Trophoblast cell (in vitro differentiated cells and primary cell): ENCODE measurements at regions not wholly inside any gene's neighbourhood (a gene's known extent, or its start where the extent isn't known, plus 50 kb on each side); places are given as distances from the start of the nearest gene placed in this dataset.

Source experiments
- DNase-seq, 2 donors: peaks; one replicate each; pipeline ENCODE4 v3.0.0-alpha.2; 2016
- H2AFZ ChIP-seq: 2 replicates; pipeline ENCODE4 v1.6.1; 2013; ENCODE audit warnings: low read length, moderate library complexity, mild to moderate bottlenecking; ENCODE audit not compliant: insufficient read depth, poor library complexity
- H2AK5ac ChIP-seq: 2 replicates; pipeline ENCODE4 v1.6.1; 2013; ENCODE audit warnings: mild to moderate bottlenecking, low read length
- H2BK120ac ChIP-seq: 2 replicates; pipeline ENCODE4 v1.6.1; 2013; ENCODE audit warnings: low read length, mild to moderate bottlenecking, moderate library complexity; ENCODE audit not compliant: insufficient read depth, poor library complexity
- H2BK12ac ChIP-seq: 2 replicates; pipeline ENCODE4 v1.6.1; 2013; ENCODE audit warnings: mild to moderate bottlenecking, low read length, moderate library complexity
- H2BK5ac ChIP-seq: 2 replicates; pipeline ENCODE4 v1.6.1; 2013; ENCODE audit warnings: low read length, low read depth, moderate library complexity, mild to moderate bottlenecking; ENCODE audit not compliant: poor library complexity
- H3K14ac ChIP-seq: 2 replicates; pipeline ENCODE4 v1.6.1; 2013; ENCODE audit warnings: mild to moderate bottlenecking, low read length
- H3K18ac ChIP-seq: 2 replicates; pipeline ENCODE4 v1.6.1; 2013; ENCODE audit warnings: mild to moderate bottlenecking, low read length
- H3K23ac ChIP-seq: 2 replicates; pipeline ENCODE4 v1.6.1; 2013; ENCODE audit warnings: low read length
- H3K27ac ChIP-seq: 2 replicates; pipeline ENCODE4 v1.5.1; 2013; ENCODE audit warnings: low read depth, mild to moderate bottlenecking, inconsistent platforms, low read length, moderate library complexity
- H3K27me3 ChIP-seq: 2 replicates; pipeline ENCODE4 v1.6.1; 2013; ENCODE audit warnings: inconsistent platforms, mild to moderate bottlenecking, low read length, moderate library complexity; ENCODE audit not compliant: insufficient read depth
- H3K36me3 ChIP-seq, 2 experiments: 1 replicate in 1 of 2; 2 replicates in 1 of 2; pipeline ENCODE4 v1.6.1; 2013; ENCODE audit warnings: low read length in 2 of 2, mild to moderate bottlenecking in 2 of 2, moderate library complexity in 1 of 2; ENCODE audit not compliant: insufficient read depth in 2 of 2, control insufficient read depth in 1 of 2
- H3K4ac ChIP-seq: 2 replicates; pipeline ENCODE4 v1.6.1; 2013; ENCODE audit warnings: low read depth, mild to moderate bottlenecking, low read length, moderate library complexity
- H3K4me1 ChIP-seq, 2 experiments: 1 replicate in 1 of 2; 2 replicates in 1 of 2; pipeline ENCODE4 v1.6.1; 2013; ENCODE audit warnings: low read length in 2 of 2, mild to moderate bottlenecking in 2 of 2, moderate library complexity in 1 of 2; ENCODE audit not compliant: insufficient read depth in 2 of 2, control insufficient read depth in 1 of 2
- H3K4me2 ChIP-seq: 2 replicates; pipeline ENCODE4 v1.6.1; 2013; ENCODE audit warnings: inconsistent platforms, mild to moderate bottlenecking, low read length, moderate library complexity
- H3K4me3 ChIP-seq: 2 replicates; pipeline ENCODE4 v1.5.1; 2013; ENCODE audit warnings: mild to moderate bottlenecking, low read depth, low read length, inconsistent platforms
- H3K79me1 ChIP-seq: one replicate; pipeline ENCODE4 v1.6.1; 2013; ENCODE audit warnings: low read length
- H3K79me2 ChIP-seq: 2 replicates; pipeline ENCODE4 v1.6.1; 2013; ENCODE audit warnings: low read length, mild to moderate bottlenecking; ENCODE audit not compliant: control insufficient read depth, insufficient read depth, poor library complexity
- H3K9ac ChIP-seq: 2 replicates; pipeline ENCODE4 v1.6.1; 2013; ENCODE audit warnings: mild to moderate bottlenecking, low read length
- H3K9me3 ChIP-seq: 2 replicates; pipeline ENCODE4 v1.6.1; 2013; ENCODE audit warnings: low read depth, mild to moderate bottlenecking, control low read depth, inconsistent platforms, low read length; ENCODE audit not compliant: insufficient read depth
- H4K12ac ChIP-seq: 2 replicates; pipeline ENCODE4 v1.6.1; 2013; ENCODE audit warnings: low read depth, mild to moderate bottlenecking, low read length, moderate library complexity
- H4K8ac ChIP-seq: 2 replicates; pipeline ENCODE4 v1.6.1; 2013; ENCODE audit warnings: low read depth, mild to moderate bottlenecking, low read length, moderate library complexity
- H4K91ac ChIP-seq: one replicate; pipeline ENCODE4 v1.6.1; 2013; ENCODE audit warnings: low read depth, mild to moderate bottlenecking, low read length, moderate library complexity
- WGBS: extraction: QIAGEN DNeasy Blood & Tissue Kit; methylation state at CpG from one replicate; pipeline ENCODE4 v1.1.7; 2013; ENCODE audit warnings: missing lambda C conversion rate; ENCODE audit not compliant: insufficient read length, insufficient coverage; ENCODE audit errors: extremely low coverage; 5-methylcytosine and 5-hydroxymethylcytosine counted together

DNA sequence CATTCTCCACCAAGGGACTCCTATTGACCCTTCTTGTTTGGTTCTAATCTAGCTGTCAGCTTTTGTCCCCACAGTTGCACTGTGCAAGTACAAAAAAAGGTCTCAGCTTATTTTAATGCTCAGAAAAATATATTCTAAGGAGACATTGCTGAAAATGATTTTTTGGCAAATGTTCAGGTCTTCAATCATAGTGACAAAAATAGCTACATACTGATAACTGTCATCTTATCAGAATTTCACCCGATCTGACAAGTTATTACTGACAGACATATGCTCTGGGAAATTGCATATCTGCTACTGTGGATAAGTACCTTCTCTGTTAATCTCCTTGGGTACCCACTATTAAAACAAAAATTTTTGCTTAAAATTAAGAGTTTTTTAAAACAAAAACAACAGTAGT lies 263.6 kb downstream of the FLRT2 start:
- Histone ChIP-seq H3K27ac (no peak overlapping the region), H3K36me3 (no peaks in the 10 kb centered on the region), H2BK12ac (no peak overlapping the region), H3K9ac (no peak overlapping the region), H3K4me2 (no peak overlapping the region), H3K9me3 (no peaks in the 10 kb centered on the region), H4K91ac (no peak overlapping the region), H2BK120ac (no peak overlapping the region), H3K23ac (no peak overlapping the region), H2AFZ (no peak overlapping the region), H3K4me1 (no peaks in the 10 kb centered on the region), H4K12ac (no peak overlapping the region), H3K18ac (no peak overlapping the region), H3K4me3 (no peak overlapping the region), H2BK5ac (no peak overlapping the region), H3K27me3 (no peaks in the 10 kb centered on the region), H4K8ac (no peak overlapping the region), H3K14ac (no peak overlapping the region), H2AK5ac (no peak overlapping the region), H3K79me2 (no peaks in the 10 kb centered on the region), H3K4ac (no peak overlapping the region), H3K79me1 (no peaks in the 10 kb centered on the region)
- no CpG with 5 or more reads among the region's 1 CpG for WGBS
- DNase-seq, result no peak

DNA sequence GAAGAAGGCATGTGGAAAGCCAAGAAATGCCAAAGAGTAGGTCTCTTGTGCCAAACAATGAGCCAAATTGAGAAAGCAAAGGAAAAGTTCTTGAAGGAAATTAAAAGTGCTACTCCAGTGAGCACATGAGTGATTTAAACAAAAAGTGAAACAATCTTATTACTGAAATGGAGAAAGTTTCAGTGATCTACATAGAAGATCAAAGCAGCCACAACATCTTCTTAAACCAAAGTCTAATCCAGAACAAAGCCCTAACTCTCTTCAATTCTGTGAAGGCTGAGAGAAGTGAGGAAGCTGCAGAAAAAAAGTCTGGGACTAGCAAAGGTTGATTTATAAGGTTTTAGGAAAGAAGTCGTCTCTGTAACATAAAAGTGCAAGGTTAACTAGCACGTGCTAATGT lies 259.6 kb downstream of the FLRT2 start:
- H4K91ac ChIP-seq, result no peak overlapping the region
- no peak overlapping the region for H3K23ac ChIP-seq
- no peaks in the 10 kb centered on the region for H3K36me3 ChIP-seq
- H2AFZ ChIP-seq, result no peak overlapping the region
- no peaks in the 10 kb centered on the region for H3K9me3 ChIP-seq
- H2BK12ac ChIP-seq, result no peak overlapping the region
- no peak overlapping the region for H3K18ac ChIP-seq
- no peak overlapping the region for H4K12ac ChIP-seq
- H4K8ac ChIP-seq, result no peak overlapping the region
- no peak overlapping the region for H3K27ac ChIP-seq
- H3K4me3 ChIP-seq, result no peak overlapping the region
- H3K4ac ChIP-seq, result no peak overlapping the region
- H3K4me1 ChIP-seq, result no peaks in the 10 kb centered on the region
- H3K9ac ChIP-seq, result no peak overlapping the region
- no peaks in the 10 kb centered on the region for H3K79me1 ChIP-seq
- no peak overlapping the region for H3K14ac ChIP-seq
- no peak for DNase-seq
- H2AK5ac ChIP-seq, result no peak overlapping the region
- H2BK120ac ChIP-seq, result no peak overlapping the region
- no peaks in the 10 kb centered on the region for H3K79me2 ChIP-seq
- H3K4me2 ChIP-seq, result no peak overlapping the region
- H3K27me3 ChIP-seq, result no peaks in the 10 kb centered on the region
- H2BK5ac ChIP-seq, result no peak overlapping the region
- no CpG with 5 or more reads among the region's 2 CpGs for WGBS

DNA sequence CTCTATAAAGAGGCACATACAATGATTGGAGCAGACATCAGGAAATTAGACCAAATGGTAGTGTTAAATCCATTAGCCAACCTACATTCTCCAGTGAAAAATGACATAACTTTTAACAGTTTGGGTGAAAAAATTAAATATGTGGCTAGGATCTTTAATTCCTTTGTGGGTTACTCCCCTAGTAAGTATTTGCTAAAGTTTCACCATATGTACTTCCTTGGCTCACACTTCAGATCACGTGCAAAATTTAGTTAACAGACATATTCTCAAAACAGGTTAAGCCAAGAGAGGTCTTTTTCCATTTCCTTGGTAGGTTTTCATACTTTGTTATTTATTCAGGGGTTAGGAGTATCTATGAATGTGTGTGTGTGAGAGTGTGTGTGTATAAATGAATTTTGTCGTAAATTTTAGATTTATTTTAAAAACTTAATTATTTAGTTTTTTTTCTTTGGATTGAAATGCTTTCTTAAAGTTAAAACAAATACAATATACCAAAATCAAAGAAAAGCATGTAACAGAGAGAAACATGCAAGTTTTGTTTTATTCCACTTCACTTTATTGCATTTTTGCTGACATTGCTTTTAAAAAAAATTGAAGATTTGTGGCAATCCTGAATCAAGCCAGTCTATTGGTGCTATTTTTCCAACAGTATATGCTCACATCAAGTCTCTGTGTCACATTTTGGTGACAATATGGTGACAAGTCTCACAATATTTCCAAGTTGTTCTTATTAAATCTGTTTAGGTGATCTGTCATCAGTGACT lies 258.7 kb downstream of the FLRT2 start:
- Histone ChIP-seq H3K4ac (no peak overlapping the region), H3K9me3 (no peaks in the 10 kb centered on the region), H4K12ac (no peak overlapping the region), H3K27me3 (no peaks in the 10 kb centered on the region), H4K91ac (no peak overlapping the region), H3K4me2 (no peak overlapping the region), H2AFZ (no peak overlapping the region), H2BK120ac (no peak overlapping the region), H3K4me3 (no peak overlapping the region), H3K23ac (no peak overlapping the region), H3K79me1 (no peaks in the 10 kb centered on the region), H2BK5ac (no peak overlapping the region), H3K36me3 (no peaks in the 10 kb centered on the region), H3K9ac (no peak overlapping the region), H2BK12ac (no peak overlapping the region), H3K14ac (no peak overlapping the region), H2AK5ac (no peak overlapping the region), H3K27ac (no peak overlapping the region), H3K79me2 (no peaks in the 10 kb centered on the region), H4K8ac (no peak overlapping the region), H3K4me1 (no peaks in the 10 kb centered on the region), H3K18ac (no peak overlapping the region)
- WGBS, result no CpG with 5 or more reads among the region's 2 CpGs
- DNase-seq, result no peak

DNA sequence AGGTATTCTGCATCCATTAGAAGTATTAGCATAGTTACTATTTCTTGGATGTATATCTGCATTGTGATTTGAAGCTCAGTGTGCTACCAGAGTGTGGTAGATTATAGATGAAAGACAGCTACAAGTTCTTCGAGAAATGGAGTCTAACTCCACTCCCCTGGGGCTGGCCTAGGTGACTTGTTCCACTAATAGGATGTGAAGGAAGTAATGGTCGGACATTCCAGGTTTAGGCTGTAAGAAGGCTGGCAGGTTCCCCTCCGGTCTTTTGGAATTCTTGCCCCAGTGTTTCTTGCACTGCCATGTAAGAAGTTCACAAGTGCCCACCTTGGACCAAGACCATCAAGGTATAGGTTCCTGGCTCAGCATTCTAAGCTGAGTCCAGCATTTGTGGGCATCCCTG lies 236.4 kb downstream of the FLRT2 start:
- Histone ChIP-seq H2AK5ac (no peak overlapping the region), H3K4me1 (no peaks in the 10 kb centered on the region), H2BK5ac (no peak overlapping the region), H3K9ac (no peak overlapping the region), H2BK12ac (no peak overlapping the region), H2AFZ (no peak overlapping the region), H3K4ac (no peak overlapping the region), H3K27me3 (no peaks in the 10 kb centered on the region), H3K9me3 (no peaks in the 10 kb centered on the region), H3K79me1 (no peaks in the 10 kb centered on the region), H3K4me2 (no peak overlapping the region), H3K4me3 (no peak overlapping the region), H3K27ac (no peak overlapping the region), H4K12ac (no peak overlapping the region), H3K14ac (no peak overlapping the region), H4K91ac (no peak overlapping the region), H3K79me2 (no peaks in the 10 kb centered on the region), H3K18ac (no peak overlapping the region), H2BK120ac (no peak overlapping the region), H3K23ac (no peak overlapping the region), H3K36me3 (no peaks in the 10 kb centered on the region), H4K8ac (no peak overlapping the region)
- WGBS, result no CpG with 5 or more reads among the region's 3 CpGs
- no peak for DNase-seq
